Liver (tissue), 3 donors: ENCODE measurements at regions not wholly inside any gene's neighbourhood (a gene's known extent, or its start where the extent isn't known, plus 50 kb on each side); places are given as distances from the start of the nearest gene placed in this dataset.

Experiments
- CTCF ChIP-seq: fragments of 150-350 bp; IDR thresholded peaks from 2 replicates; pipeline ENCODE4 v1.5.1; 2017; ENCODE audit warnings: improper control_type of control experiment, low read depth, low read length; ENCODE audit not compliant: missing input control
- JUND ChIP-seq, 2 donors: IDR thresholded peaks; 2 replicates each; pipeline ENCODE4 v1.6.1; 2016; ENCODE audit warnings: antibody characterized with exemption in 2 of 2
- MAX ChIP-seq: IDR thresholded peaks from 2 replicates; pipeline ENCODE4 v1.6.1; 2016; ENCODE audit warnings: antibody characterized with exemption
- RAD21 ChIP-seq, 2 donors: IDR thresholded peaks; 2 replicates each; pipeline ENCODE4 v1.6.1; 2016; ENCODE audit warnings: antibody characterized with exemption in 2 of 2, mild to moderate bottlenecking in 2 of 2
- SP1 ChIP-seq: IDR thresholded peaks from 2 replicates; pipeline ENCODE4 v1.6.1; 2018; ENCODE audit warnings: antibody characterized with exemption, mild to moderate bottlenecking
- TAF1 ChIP-seq: conservative IDR thresholded peaks from 2 replicates; pipeline ENCODE4 v1.6.1; 2016; ENCODE audit warnings: antibody characterized with exemption, mild to moderate bottlenecking
- TF ChIP-seq, protein P1 (sequence below): IDR thresholded peaks from 2 replicates; pipeline ENCODE4 v1.6.1; 2016; ENCODE audit warnings: antibody characterized with exemption
- donor health status: healthy.
- donor health status: healthy.

- TF ChIP-seq MAX (no peak), CTCF (no peak), JUND (IDR thresholded peaks at IDR 0.05) (no peak), SP1 (no peak), TAF1 (no peak), RAD21 (IDR thresholded peaks at IDR 0.05) (no peak)
- TF ChIP-seq, protein P1, sequence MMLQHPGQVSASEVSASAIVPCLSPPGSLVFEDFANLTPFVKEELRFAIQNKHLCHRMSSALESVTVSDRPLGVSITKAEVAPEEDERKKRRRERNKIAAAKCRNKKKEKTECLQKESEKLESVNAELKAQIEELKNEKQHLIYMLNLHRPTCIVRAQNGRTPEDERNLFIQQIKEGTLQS: no peak
Observed at GRCh38 chr14:94995551-94995950, 161.8 kb downstream of the DICER1 start.
